COLO829 (cell line): ENCODE measurements at regions not wholly inside any gene's neighbourhood (a gene's known extent, or its start where the extent isn't known, plus 50 kb on each side); places are given as distances from the start of the nearest gene placed in this dataset.

ENCODE experiments used
- DNase-seq: peaks from one replicate; pipeline ENCODE4 v3.0.0; 2012; ENCODE audit warnings: low spot score

- DNase-seq = no peak
These were observed 201.4 kb downstream of the ZNF462 start for GRCh38 chr9:107064378-107064777.

GRCh38 chr9:107065549-107065948 is 202.6 kb downstream of the ZNF462 start:
- DNase-seq = no peak

- DNase-seq = no peak
These were observed 204.9 kb downstream of the ZNF462 start for GRCh38 chr9:107067739-107068416.

- no peak for DNase-seq
These were observed 205.6 kb downstream of the ZNF462 start for GRCh38 chr9:107068581-107068980.

- DNase-seq = no peak
These were observed 207.6 kb downstream of the ZNF462 start for GRCh38 chr9:107070586-107070985.

GRCh38 chr9:107078061-107078460 is 205.0 kb upstream of the RAD23B start:
- DNase-seq = no peak

- DNase-seq = no peak
These were observed 203.5 kb upstream of the RAD23B start for GRCh38 chr9:107079589-107079988.

- DNase-seq = no peak
These were observed 202.9 kb upstream of the RAD23B start for GRCh38 chr9:107080130-107080529.

GRCh38 chr9:107086460-107086859 is 196.6 kb upstream of the RAD23B start:
- no peak for DNase-seq

GRCh38 chr9:107087222-107087621 is 195.9 kb upstream of the RAD23B start:
- DNase-seq = no peak

GRCh38 chr9:107090218-107090617 is 192.9 kb upstream of the RAD23B start:
- no peak for DNase-seq

- no peak for DNase-seq
These were observed 189.6 kb upstream of the RAD23B start for GRCh38 chr9:107093365-107094060.

GRCh38 chr9:107094370-107094769 is 188.7 kb upstream of the RAD23B start:
- DNase-seq = no peak

GRCh38 chr9:107100591-107100990 is 182.5 kb upstream of the RAD23B start:
- no peak for DNase-seq

GRCh38 chr9:107102011-107102410 is 181.1 kb upstream of the RAD23B start:
- DNase-seq = no peak

GRCh38 chr9:107103621-107104020 is 179.5 kb upstream of the RAD23B start:
- DNase-seq = no peak

- DNase-seq = no peak
These were observed 177.3 kb upstream of the RAD23B start for GRCh38 chr9:107105784-107106183.

GRCh38 chr9:107106416-107106815 is 176.7 kb upstream of the RAD23B start:
- no peak for DNase-seq

- no peak for DNase-seq
These were observed 174.5 kb upstream of the RAD23B start for GRCh38 chr9:107108342-107109130.

GRCh38 chr9:107109324-107109723 is 173.8 kb upstream of the RAD23B start:
- DNase-seq = no peak

- DNase-seq = no peak
These were observed 172.9 kb upstream of the RAD23B start for GRCh38 chr9:107110153-107110552.

- no peak for DNase-seq
These were observed 170.3 kb upstream of the RAD23B start for GRCh38 chr9:107112707-107113243.
